HG03066 (cell line): ENCODE measurements at regions not wholly inside any gene's neighbourhood (a gene's known extent, or its start where the extent isn't known, plus 50 kb on each side); places are given as distances from the start of the nearest gene placed in this dataset.
A peak's percentile ranks its signal among the peaks of the same experiment; 100 is the strongest.
"Not testable (repeated sequence)": the region's sequence is repeated elsewhere in the genome, so short reads cannot be mapped to it uniquely, and the experiment has no call there.

ENCODE experiments used
- ATAC-seq: cut with Tn5 transposase; IDR thresholded peaks from one replicate; pipeline ENCODE4 v1.9.1; 2021; ENCODE audit warnings: low read depth; ENCODE audit not compliant: unreplicated experiment

DNA sequence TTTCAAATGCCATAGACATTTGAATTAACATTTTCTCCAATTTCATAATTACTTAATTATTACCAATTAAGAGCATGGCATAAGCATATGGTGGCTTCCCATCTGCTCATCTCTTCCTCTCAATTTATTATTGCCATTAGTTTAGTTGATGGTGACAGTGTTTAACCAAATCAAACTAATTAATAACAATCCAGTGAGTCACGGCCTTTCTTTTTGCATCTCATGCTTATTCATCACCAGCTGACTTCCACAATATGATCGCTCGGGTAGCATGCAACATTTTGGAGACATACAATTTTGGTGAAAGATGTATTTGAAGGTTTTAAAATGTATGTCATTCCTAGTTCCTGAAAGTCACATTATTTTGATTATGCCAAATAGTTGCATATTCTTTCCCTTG, 172.8 kb upstream of the TACR3 start:
- no peak for ATAC-seq

DNA sequence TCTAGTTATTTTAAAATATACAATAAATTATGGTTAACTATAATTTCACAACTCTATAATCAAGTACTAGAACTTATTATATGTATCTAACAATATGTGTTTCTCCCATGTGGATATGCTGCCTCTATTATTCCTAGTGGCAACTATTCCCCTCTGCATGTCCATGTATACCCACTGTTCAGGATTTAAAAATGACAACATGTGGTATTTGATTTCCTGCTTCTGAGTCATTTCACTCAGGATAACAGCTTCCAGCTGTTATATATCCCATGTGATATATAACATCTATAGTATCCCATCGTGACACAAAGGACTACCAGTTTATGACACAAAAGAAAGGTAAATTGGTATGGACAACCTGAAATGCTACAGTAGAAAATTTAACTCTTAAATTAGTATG, 167.4 kb upstream of the TACR3 start:
- no peak for ATAC-seq

GRCh38 chr4:103885152-103885551, 165.4 kb upstream of the TACR3 start:
- ATAC-seq: no peak

DNA sequence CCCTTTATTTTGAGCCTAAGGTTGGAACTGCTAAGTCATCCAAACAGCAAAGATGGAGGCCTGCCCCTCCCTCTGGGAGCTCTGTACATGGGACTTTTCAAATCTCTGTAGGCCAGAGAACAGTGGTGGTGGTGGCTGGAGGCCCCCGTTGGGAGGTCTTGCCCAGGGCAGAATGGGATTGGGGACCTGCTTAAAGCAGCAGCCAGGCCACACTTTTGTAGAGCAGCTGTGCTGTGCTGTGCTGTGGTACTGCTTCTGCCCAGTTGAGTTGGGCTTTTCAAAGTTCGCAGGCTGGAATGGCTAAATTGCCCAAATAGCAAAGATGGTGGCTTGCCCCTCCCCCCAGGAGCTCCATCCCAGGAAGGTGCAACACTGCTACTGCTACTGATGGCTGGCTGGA, 147.5 kb upstream of the TACR3 start:
- no peak for ATAC-seq

DNA sequence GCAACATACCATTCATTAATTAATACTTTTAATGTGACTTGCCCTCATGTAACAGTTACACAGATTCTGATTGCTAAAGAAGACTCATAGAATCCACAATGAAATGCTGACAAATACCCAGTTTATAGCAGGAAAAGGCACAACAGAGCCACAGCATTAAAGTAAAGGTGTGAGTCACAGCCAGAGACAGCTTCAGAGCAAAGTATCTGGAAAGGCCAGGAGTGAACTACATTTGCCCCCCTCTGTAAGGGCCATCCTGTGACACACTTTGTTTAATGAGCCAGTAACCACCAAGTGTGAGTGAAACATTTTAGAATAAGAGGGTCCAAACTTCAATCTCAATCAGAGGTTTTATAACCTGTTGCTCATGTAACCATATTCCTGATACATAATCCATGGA, 133.8 kb upstream of the TACR3 start:
- no peak for ATAC-seq

GRCh38 chr4:103853146-103853545, 133.4 kb upstream of the TACR3 start:
- no peak for ATAC-seq

GRCh38 chr4:103845075-103845474, 125.3 kb upstream of the TACR3 start:
- ATAC-seq: no peak

GRCh38 chr4:103842637-103843239, 123.0 kb upstream of the TACR3 start:
- no peak for ATAC-seq

- no peak for ATAC-seq
Observed at GRCh38 chr4:103842076-103842475, 122.3 kb upstream of the TACR3 start.

DNA sequence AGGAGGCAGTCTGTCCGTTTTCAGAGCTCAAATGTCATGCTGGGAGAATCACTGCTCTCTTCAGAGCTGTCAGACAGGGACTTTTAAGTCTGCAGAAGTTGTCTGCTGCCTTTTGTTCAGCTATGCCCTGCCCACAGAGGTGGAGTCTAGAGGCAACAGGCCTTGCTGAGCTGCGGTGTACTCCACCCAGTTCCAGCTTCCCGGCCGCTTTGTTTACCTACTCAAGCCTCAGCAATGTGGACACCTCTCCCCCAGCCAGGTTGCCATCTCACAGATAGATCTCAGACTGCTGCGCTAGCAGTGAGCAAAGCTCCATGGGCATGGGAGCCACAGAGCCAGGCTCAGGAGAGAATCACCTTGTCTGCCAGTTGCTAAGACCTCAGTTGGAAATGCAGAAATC, 90.5 kb upstream of the TACR3 start:
- not testable (repeated sequence) for ATAC-seq

DNA sequence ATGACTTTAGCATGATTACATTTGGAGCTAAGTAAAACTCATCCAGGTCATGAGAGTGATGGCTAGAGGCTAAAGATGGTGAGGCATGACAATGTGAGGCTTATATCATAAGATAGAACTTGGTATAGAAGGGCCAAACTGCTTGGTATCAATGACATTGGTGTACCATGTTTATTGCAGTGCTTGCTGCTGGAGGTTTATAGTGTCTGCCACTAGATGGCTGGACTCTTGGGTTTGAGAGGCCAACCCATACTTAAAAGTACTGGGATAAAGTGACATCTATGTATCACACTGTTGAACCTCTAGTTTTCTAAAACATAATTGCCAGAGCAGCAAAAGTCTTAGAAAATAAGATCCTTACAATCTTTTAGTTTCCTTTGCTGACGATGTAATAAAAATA, 83.0 kb upstream of the TACR3 start:
- ATAC-seq: no peak

DNA sequence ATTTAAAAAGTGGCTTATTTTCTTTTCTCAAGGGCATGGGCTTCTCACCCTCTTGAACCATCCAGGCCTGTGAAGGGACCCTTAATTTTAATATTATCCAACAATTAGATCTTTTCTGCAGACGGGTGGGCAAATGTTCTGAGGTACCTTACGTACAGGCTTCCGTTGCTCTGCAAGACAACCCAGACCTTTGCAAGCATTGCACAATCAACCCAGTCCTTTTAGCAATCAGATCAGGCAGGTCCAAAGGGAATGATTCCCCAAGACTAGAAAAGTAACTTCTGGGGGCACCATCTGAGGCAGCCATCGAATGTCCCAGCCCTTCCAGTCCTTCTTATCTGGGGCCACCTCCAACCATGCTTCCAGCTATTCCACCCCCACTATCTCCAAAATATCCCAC, 67.3 kb upstream of the TACR3 start:
- ATAC-seq: no peak

DNA sequence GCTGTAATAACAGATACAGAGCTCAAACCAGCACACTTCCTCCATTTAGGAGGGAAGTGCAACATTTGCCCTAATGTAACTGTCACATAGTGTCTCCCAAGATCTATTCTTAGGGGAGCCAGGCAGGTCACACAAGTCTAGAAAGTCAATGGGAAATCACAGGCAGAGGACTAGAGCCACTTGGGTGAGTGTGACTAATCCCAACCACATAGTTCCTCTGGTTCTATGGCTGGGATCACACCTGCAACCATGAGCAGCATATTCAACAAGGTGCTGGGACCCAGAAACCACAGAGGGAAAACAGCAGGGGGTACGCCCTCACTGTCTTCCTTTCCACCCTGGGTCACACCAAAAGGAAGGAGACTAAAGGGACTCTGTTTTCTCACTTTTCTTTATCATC, 66.8 kb upstream of the TACR3 start:
- ATAC-seq: no peak

DNA sequence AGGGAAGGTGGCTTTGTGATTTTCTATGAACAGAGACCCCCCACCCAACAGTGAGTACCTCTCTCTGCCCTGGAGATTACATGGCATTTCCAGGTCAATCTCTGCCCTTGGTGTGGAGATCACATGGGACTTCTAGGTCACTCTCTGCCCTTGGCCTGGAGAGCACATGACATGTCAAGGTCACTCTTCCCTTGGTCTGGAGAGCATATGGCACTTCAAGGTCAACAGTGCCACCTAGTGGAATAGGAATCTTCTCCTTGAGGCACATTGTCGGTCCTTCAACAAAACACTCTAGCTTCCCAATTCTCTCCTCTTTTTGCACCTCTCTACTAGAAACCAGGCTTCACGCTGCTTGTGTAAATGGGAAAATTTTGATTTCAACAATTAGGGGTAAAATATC, 66.2 kb upstream of the TACR3 start:
- peak; percentile 73 for ATAC-seq

DNA sequence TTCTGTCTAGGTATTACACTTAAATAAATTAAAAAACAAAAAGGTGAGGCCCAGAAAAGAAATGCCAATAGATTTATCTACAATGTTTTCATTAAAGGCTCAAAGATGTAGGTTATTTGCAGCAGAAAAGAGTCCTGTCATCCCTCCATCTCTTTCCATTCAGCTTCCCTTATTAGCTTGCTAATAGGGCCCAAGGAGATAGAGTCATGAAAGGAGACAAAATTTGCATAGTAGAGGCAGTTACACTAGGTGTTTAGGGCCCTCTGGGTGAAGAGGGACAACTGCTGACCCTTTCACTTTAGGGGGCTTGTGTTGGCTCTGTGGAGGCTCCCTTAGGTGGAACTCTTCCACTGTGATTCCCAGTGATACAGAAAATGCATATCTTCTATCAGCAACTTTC, 58.4 kb upstream of the TACR3 start:
- no peak for ATAC-seq

DNA sequence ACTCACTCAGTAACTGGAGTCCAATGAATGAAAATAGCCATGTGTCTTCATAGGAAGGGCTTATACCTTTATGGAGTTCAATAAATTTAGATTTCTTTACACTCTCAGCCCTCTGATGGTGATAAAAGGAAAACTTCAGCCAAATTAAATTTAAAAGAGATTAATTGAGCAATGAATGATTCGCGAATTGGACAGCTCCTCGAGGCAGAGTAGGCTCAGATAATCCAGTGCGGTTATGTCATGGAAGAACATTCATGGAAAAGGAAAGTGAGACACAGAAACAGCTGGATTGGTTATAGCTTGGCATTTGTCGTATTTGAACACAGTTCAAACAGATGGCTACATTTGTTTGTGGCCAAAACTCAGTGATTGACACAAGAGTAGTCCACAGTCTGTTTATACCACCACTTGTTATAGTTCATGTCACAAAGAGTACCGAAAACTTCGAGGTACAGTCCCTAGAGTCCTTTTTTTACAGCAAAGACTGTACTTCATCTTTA, 54.6 kb upstream of the TACR3 start:
- ATAC-seq: no peak

GRCh38 chr4:103773691-103774231, 54.0 kb upstream of the TACR3 start:
- ATAC-seq: no peak
